Calu3 (cell line): ENCODE measurements at regions not wholly inside any gene's neighbourhood (a gene's known extent, or its start where the extent isn't known, plus 50 kb on each side); places are given as distances from the start of the nearest gene placed in this dataset.

ENCODE experiments used
- BruUV-seq: library from RNA; stranded (reverse); fragments of 400-500 nt; replicated peaks from 2 replicates; lab custom pipeline; 2021; lab: Mats Ljungman, UMichigan
- CTCF ChIA-PET: fragments of 300-600 bp; sonication (Branson Sonifier 250); formaldehyde crosslinking; loops from one replicate; lab custom pipeline; 2022; ENCODE audit warnings: antibody characterized with exemption; lab: Charles Lee
- DNase-seq: peaks from one replicate; pipeline ENCODE4 v3.0.0; 2022
- H3K27ac Mint-ChIP-seq: one replicate; pipeline ENCODE4 v1.8.0; 2022; ENCODE audit warnings: mixed read lengths; ENCODE audit not compliant: unreplicated experiment
- H3K27me3 Mint-ChIP-seq: one replicate; pipeline ENCODE4 v1.8.0; 2022; ENCODE audit warnings: mixed read lengths; ENCODE audit not compliant: unreplicated experiment
- H3K36me3 Mint-ChIP-seq: one replicate; pipeline ENCODE4 v1.8.0; 2022; ENCODE audit warnings: mild to moderate bottlenecking, moderate library complexity, mixed read lengths; ENCODE audit not compliant: insufficient read depth, unreplicated experiment
- H3K4me1 Mint-ChIP-seq: one replicate; pipeline ENCODE4 v1.8.0; 2022; ENCODE audit warnings: mild to moderate bottlenecking, low read depth, mixed read lengths; ENCODE audit not compliant: unreplicated experiment
- H3K4me3 Mint-ChIP-seq: one replicate; pipeline ENCODE4 v1.8.0; 2022; ENCODE audit warnings: mild to moderate bottlenecking, low read depth, moderate library complexity, mixed read lengths; ENCODE audit not compliant: unreplicated experiment
- H3K9me3 Mint-ChIP-seq: one replicate; pipeline ENCODE4 v1.8.0; 2022; ENCODE audit warnings: low read depth, mixed read lengths; ENCODE audit not compliant: unreplicated experiment
- CTCF ChIP-seq: fragments of 200-600 bp; IDR thresholded peaks from one replicate; pipeline ENCODE4 v1.8.0; 2022; ENCODE audit warnings: antibody characterized with exemption; ENCODE audit not compliant: unreplicated experiment
- intact Hi-C: fragments of 100-400 bp; cut with micrococcal nuclease; formaldehyde crosslinking; loops from one replicate; pipeline ENCODE4 v1.10.0; 2022; ENCODE audit not compliant: unreplicated experiment

- intact Hi-C loops, result no loop called here
- no peak for DNase-seq
- Mint-ChIP-seq H3K36me3 (no peaks in the 10 kb centered on the region), H3K4me1 (no peaks in the 10 kb centered on the region), H3K27me3 (no peaks in the 10 kb centered on the region), H3K27ac (no peak overlapping the region), H3K4me3 (no peak overlapping the region), H3K9me3 (peaks cover 3% of the 10 kb centered on the region)
- no peak for TF ChIP-seq CTCF
- no TSS peak for BruUV-seq
- CTCF ChIA-PET, result no interaction called here
Observed at GRCh38 chr10:8979976-8980375, 925.5 kb downstream of the GATA3 start.

- no peak for DNase-seq
- Mint-ChIP-seq H3K27ac (no peak overlapping the region), H3K27me3 (no peaks in the 10 kb centered on the region), H3K9me3 (peaks cover 3% of the 10 kb centered on the region), H3K4me1 (no peaks in the 10 kb centered on the region), H3K4me3 (no peak overlapping the region), H3K36me3 (no peaks in the 10 kb centered on the region)
- intact Hi-C loops, result no loop called here
- CTCF ChIA-PET, result interaction anchor here (0.5 kb wide), 1 partner anchor 477 kb away, joined by 4 read pairs; no protein-coding TSS in a partner anchor
- no TSS peak for BruUV-seq
- no peak for TF ChIP-seq CTCF
Observed at GRCh38 chr10:8981277-8981676, 926.8 kb downstream of the GATA3 start.

- H3K27ac Mint-ChIP-seq, result no peak overlapping the region
- no peak for DNase-seq
- CTCF ChIA-PET, result no interaction called here
- H3K9me3 Mint-ChIP-seq, result peaks cover 3% of the 10 kb centered on the region
- H3K27me3 Mint-ChIP-seq, result no peaks in the 10 kb centered on the region
- TF ChIP-seq CTCF, result no peak
- intact Hi-C loops, result no loop called here
- H3K4me1 Mint-ChIP-seq, result no peaks in the 10 kb centered on the region
- BruUV-seq, result no TSS peak
- no peaks in the 10 kb centered on the region for H3K36me3 Mint-ChIP-seq
- H3K4me3 Mint-ChIP-seq, result no peak overlapping the region
Observed at GRCh38 chr10:8985651-8986050, 931.2 kb downstream of the GATA3 start.

GRCh38 chr10:8986975-8987374 is 932.5 kb downstream of the GATA3 start:
- no peak overlapping the region for H3K4me3 Mint-ChIP-seq
- no peak for TF ChIP-seq CTCF
- no peaks in the 10 kb centered on the region for H3K27me3 Mint-ChIP-seq
- CTCF ChIA-PET, result no interaction called here
- no TSS peak for BruUV-seq
- H3K4me1 Mint-ChIP-seq, result no peaks in the 10 kb centered on the region
- H3K9me3 Mint-ChIP-seq, result peaks cover 3% of the 10 kb centered on the region
- DNase-seq, result no peak
- H3K36me3 Mint-ChIP-seq, result no peaks in the 10 kb centered on the region
- no peak overlapping the region for H3K27ac Mint-ChIP-seq
- intact Hi-C loops, result no loop called here

GRCh38 chr10:8987712-8988111 is 933.2 kb downstream of the GATA3 start:
- intact Hi-C loops, result no loop called here
- no peaks in the 10 kb centered on the region for H3K4me1 Mint-ChIP-seq
- no peak for TF ChIP-seq CTCF
- H3K9me3 Mint-ChIP-seq, result peaks cover 3% of the 10 kb centered on the region
- no peak for DNase-seq
- no TSS peak for BruUV-seq
- H3K36me3 Mint-ChIP-seq, result no peaks in the 10 kb centered on the region
- H3K27me3 Mint-ChIP-seq, result no peaks in the 10 kb centered on the region
- no peak overlapping the region for H3K4me3 Mint-ChIP-seq
- H3K27ac Mint-ChIP-seq, result no peak overlapping the region
- CTCF ChIA-PET, result no interaction called here
